Thyroid gland (tissue), 4 donors: ENCODE measurements at regions not wholly inside any gene's neighbourhood (a gene's known extent, or its start where the extent isn't known, plus 50 kb on each side); places are given as distances from the start of the nearest gene placed in this dataset.

Experiments used
- POLR2A ChIP-seq, 2 donors: fragments of 450-650 bp; IDR thresholded peaks; one replicate each; pipeline ENCODE4 v1.6.1; 2017; ENCODE audit warnings: antibody characterized with exemption in 2 of 2, mild to moderate bottlenecking in 2 of 2, moderate library complexity in 1 of 2
- TF ChIP-seq, protein P1 (sequence below), 6 experiments: fragments of 200-600 bp in 3 of 6; fragments of 450-650 bp in 3 of 6; sonication (generic) in 3 of 6; IDR thresholded peaks; one replicate each; pipeline ENCODE4 v1.5.1; 2016 to 2019; ENCODE audit warnings: antibody characterized with exemption in 6 of 6, mild to moderate bottlenecking in 2 of 6, inconsistent platforms in 1 of 6, moderate library complexity in 1 of 6

- TF ChIP-seq, protein P1, sequence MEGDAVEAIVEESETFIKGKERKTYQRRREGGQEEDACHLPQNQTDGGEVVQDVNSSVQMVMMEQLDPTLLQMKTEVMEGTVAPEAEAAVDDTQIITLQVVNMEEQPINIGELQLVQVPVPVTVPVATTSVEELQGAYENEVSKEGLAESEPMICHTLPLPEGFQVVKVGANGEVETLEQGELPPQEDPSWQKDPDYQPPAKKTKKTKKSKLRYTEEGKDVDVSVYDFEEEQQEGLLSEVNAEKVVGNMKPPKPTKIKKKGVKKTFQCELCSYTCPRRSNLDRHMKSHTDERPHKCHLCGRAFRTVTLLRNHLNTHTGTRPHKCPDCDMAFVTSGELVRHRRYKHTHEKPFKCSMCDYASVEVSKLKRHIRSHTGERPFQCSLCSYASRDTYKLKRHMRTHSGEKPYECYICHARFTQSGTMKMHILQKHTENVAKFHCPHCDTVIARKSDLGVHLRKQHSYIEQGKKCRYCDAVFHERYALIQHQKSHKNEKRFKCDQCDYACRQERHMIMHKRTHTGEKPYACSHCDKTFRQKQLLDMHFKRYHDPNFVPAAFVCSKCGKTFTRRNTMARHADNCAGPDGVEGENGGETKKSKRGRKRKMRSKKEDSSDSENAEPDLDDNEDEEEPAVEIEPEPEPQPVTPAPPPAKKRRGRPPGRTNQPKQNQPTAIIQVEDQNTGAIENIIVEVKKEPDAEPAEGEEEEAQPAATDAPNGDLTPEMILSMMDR (IDR thresholded peaks at IDR 0.05), result no peak
- no peak for TF ChIP-seq POLR2A (IDR thresholded peaks at IDR 0.05)
Measured at GRCh38 chr16:54792811-54793210, 137.9 kb upstream of the IRX5 start.
